ENCODE measurements at regions not wholly inside any gene's neighbourhood (a gene's known extent, or its start where the extent isn't known, plus 50 kb on each side); places are given as distances from the start of the nearest gene placed in this dataset.
"Not testable (repeated sequence)": the region's sequence is repeated elsewhere in the genome, so short reads cannot be mapped to it uniquely, and the experiment has no call there.

- POLR2A ChIA-PET: no interaction called here
- TF ChIP-seq, protein P1, sequence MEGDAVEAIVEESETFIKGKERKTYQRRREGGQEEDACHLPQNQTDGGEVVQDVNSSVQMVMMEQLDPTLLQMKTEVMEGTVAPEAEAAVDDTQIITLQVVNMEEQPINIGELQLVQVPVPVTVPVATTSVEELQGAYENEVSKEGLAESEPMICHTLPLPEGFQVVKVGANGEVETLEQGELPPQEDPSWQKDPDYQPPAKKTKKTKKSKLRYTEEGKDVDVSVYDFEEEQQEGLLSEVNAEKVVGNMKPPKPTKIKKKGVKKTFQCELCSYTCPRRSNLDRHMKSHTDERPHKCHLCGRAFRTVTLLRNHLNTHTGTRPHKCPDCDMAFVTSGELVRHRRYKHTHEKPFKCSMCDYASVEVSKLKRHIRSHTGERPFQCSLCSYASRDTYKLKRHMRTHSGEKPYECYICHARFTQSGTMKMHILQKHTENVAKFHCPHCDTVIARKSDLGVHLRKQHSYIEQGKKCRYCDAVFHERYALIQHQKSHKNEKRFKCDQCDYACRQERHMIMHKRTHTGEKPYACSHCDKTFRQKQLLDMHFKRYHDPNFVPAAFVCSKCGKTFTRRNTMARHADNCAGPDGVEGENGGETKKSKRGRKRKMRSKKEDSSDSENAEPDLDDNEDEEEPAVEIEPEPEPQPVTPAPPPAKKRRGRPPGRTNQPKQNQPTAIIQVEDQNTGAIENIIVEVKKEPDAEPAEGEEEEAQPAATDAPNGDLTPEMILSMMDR (IDR thresholded peaks at IDR 0.05; ENCODE audit: insufficient read depth, low read length, missing control alignments): no peak
- CTCF ChIA-PET: no interaction called here
These were observed 1219.4 kb downstream of the TYW1 start for GRCh38 chr7:68216051-68216450.

GRCh38 chr7:68217426-68217825 is 1220.8 kb downstream of the TYW1 start:
- CTCF ChIA-PET: no interaction called here
- no peak overlapping the region for H3K4me3 ChIP-seq (ENCODE audit: low read depth, low read length)
- DNase-seq (ENCODE audit: low read depth, low spot score): no peak
- TF ChIP-seq, protein P1 (IDR thresholded peaks at IDR 0.05; ENCODE audit: insufficient read depth, low read length, missing control alignments): no peak
- POLR2A ChIA-PET: no interaction called here

More at GRCh38 chr7:68216051-68216450, 1219.4 kb downstream of the TYW1 start:
- no peak overlapping the region for H3K4me3 ChIP-seq (ENCODE audit: low read depth, low read length)
- DNase-seq (ENCODE audit: low read depth, low spot score): no peak

- no peak for DNase-seq (ENCODE audit: low read depth, low spot score)
- ChIA-PET CTCF (no interaction called here), POLR2A (no interaction called here)
- H3K4me3 ChIP-seq (ENCODE audit: low read depth, low read length): no peak overlapping the region
- TF ChIP-seq, protein P1 (IDR thresholded peaks at IDR 0.05; ENCODE audit: insufficient read depth, low read length, missing control alignments): no peak
These were observed 1221.8 kb downstream of the TYW1 start for GRCh38 chr7:68218461-68218860.

GRCh38 chr7:68222311-68222710 is 1225.7 kb downstream of the TYW1 start:
- H3K4me3 ChIP-seq (ENCODE audit: low read depth, low read length): no peak overlapping the region
- ChIA-PET POLR2A (no interaction called here), CTCF (no interaction called here)
- no peak for DNase-seq (ENCODE audit: low read depth, low spot score)
- TF ChIP-seq, protein P1 (IDR thresholded peaks at IDR 0.05; ENCODE audit: insufficient read depth, low read length, missing control alignments): no peak

DNA sequence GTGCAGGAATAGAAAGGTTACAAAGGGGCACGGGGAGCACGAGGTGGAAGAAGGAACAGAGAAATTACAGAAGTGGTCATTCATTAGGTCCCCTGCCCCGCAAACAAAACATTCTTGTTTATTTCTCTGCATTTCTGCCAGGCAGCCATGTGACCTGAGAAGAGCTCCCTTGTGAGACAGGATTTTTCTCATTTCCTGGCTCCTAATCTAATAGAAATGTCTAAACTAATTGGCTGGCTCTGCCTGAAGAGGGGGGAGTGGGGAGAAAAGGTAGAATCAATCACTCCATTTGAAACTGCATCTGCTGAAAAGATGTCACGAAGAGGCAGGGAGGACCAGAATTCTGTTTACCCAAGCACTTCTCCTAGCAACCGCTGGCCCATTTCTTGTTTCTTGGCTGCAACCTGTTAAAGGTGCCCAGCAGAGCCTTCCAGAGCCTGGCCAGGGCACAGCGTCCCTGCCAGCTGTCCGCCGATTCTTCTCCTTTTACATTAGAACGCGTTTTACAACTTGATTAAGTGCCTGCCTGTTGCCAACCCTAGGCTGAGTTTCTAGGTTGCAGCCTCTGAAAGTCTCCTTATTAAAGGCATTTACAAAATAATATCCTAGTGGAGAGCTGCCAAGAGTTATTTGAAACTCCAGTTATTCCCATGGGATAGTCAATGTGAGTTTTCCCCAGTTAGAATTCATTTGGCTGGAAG is 1227.6 kb downstream of the TYW1 start:
- H3K4me3 ChIP-seq (ENCODE audit: low read depth, low read length): no peak overlapping the region
- TF ChIP-seq, protein P1 (IDR thresholded peaks at IDR 0.05; ENCODE audit: insufficient read depth, low read length, missing control alignments): no peak
- CTCF ChIA-PET: no interaction called here
- DNase-seq (ENCODE audit: low read depth, low spot score): no peak
- POLR2A ChIA-PET: no interaction called here

DNA sequence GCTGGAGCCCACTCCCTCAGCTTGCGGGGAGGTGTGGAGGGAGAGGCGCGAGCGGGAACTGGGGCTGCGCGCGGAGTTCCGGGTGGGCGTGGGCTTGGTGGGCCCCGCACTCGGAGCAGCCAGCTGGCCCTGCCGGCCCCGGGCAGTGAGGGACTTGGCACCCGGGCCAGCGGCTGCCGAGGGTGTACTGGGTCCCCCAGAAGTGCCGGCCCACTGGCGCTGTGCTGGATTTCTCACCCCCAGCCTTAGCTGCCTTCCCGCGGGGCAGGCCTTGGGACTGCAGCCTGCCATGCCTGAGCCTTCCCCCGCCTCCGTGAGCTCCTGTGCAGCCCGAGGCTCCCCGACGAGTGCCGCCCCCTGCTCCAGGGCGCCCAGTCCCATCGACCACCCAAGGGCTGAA is 1234.4 kb downstream of the TYW1 start:
- CTCF ChIA-PET; H3K4me3 ChIP-seq (ENCODE audit: low read depth, low read length); DNase-seq (ENCODE audit: low read depth, low spot score); POLR2A ChIA-PET: not testable (repeated sequence)

DNA sequence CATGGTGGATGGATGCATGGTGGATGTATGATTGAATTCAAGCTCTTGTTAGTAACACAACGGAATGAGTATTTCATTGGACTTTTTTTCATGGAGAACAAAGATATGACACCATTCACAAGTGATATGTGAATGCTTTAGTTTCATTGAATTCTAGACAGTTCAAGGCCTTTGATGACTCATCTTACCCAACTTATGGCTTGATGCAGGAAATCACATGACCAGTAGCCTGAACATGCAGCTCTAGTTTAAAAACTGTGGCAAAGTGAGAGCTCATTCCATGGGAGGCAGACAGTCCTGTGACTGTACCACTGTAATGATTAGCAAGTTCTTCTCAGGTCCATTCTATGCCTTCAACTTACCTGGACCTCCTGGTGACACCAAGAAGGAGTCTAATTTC is 1239.3 kb downstream of the TYW1 start:
- TF ChIP-seq, protein P1 (IDR thresholded peaks at IDR 0.05; ENCODE audit: insufficient read depth, low read length, missing control alignments): no peak
- POLR2A ChIA-PET: no interaction called here
- CTCF ChIA-PET: no interaction called here

More for the DNA sequence above, 1239.3 kb downstream of the TYW1 start:
- DNase-seq (ENCODE audit: low read depth, low spot score): no peak
- no peak overlapping the region for H3K4me3 ChIP-seq (ENCODE audit: low read depth, low read length)
